ENCODE measurements at regions not wholly inside any gene's neighbourhood (a gene's known extent, or its start where the extent isn't known, plus 50 kb on each side); places are given as distances from the start of the nearest gene placed in this dataset.

DNA sequence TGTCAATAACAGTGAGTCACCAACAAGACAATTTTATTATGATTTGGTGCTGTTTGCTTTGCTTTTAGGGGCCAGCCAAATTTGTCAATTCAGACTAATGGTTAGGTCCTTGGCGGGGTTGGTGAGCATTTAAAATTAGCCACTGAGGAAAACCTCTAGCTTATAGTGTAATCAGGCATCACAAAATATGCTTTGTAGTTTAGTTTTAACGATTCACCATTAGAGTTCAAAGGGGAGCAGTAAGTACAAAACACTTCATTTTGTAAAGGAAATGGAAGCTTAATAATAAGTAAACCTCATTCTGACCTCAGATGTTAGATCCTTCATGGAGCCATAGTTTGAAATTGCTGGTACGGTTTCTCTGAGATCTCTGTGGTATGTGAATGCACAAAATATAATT is 218.4 kb upstream of the GOLIM4 start (continued):
- TF ChIP-seq TEAD4 (CRISPR knock-in tag; IDR thresholded peaks at IDR 0.05) (no peak), GTF2I (CRISPR knock-in tag; conservative IDR thresholded peaks at IDR 0.05) (no peak), RELA (CRISPR knock-in tag; IDR thresholded peaks at IDR 0.05; ENCODE audit: borderline replicate concordance) (no peak), JUN (CRISPR knock-in tag; IDR thresholded peaks at IDR 0.05) (no peak), CREB1 (CRISPR knock-in tag; IDR thresholded peaks at IDR 0.05) (no peak), ZNF671 (CRISPR knock-in tag; IDR thresholded peaks at IDR 0.05) (no peak)
- TF ChIP-seq, protein P1, sequence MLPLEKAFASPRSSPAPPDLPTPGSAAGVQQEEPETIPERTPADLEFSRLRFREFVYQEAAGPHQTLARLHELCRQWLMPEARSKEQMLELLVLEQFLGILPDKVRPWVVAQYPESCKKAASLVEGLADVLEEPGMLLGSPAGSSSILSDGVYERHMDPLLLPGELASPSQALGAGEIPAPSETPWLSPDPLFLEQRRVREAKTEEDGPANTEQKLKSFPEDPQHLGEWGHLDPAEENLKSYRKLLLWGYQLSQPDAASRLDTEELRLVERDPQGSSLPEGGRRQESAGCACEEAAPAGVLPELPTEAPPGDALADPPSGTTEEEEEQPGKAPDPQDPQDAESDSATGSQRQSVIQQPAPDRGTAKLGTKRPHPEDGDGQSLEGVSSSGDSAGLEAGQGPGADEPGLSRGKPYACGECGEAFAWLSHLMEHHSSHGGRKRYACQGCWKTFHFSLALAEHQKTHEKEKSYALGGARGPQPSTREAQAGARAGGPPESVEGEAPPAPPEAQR (CRISPR knock-in tag; IDR thresholded peaks at IDR 0.05) = no peak
- TF ChIP-seq, protein P2, sequence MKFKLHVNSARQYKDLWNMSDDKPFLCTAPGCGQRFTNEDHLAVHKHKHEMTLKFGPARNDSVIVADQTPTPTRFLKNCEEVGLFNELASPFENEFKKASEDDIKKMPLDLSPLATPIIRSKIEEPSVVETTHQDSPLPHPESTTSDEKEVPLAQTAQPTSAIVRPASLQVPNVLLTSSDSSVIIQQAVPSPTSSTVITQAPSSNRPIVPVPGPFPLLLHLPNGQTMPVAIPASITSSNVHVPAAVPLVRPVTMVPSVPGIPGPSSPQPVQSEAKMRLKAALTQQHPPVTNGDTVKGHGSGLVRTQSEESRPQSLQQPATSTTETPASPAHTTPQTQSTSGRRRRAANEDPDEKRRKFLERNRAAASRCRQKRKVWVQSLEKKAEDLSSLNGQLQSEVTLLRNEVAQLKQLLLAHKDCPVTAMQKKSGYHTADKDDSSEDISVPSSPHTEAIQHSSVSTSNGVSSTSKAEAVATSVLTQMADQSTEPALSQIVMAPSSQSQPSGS (CRISPR knock-in tag; IDR thresholded peaks at IDR 0.05; ENCODE audit: borderline replicate concordance, low read depth) = no peak

DNA sequence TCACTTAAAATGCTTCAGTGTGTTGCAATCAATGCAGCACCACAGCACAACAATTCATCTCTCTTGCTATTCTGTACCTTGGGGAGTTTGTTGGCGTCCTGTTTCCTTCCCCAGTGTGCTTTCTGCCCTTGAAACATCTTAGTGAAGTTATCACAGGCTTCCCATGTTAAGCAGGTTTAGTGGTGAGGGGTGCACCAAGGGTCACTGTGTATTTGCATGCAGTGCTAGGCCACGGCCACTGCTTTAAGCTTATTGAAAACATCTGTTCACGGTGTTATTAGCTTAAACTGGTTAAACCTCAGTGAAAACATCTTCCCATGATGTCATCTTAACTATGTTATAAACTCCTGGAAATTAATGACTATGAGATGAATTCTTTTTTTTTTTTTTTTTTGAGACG is 217.3 kb upstream of the GOLIM4 start:
- Mint-ChIP-seq H3K4me3 (no peak overlapping the region), H3K4me1 (no peaks in the 10 kb centered on the region), H3K36me3 (no peaks in the 10 kb centered on the region), H3K27ac (no peak overlapping the region), H3K9me3 (peaks cover 5% of the 10 kb centered on the region), H3K27me3 (ENCODE audit: low read depth) (no peaks in the 10 kb centered on the region)
- DNase-seq (ENCODE audit: low spot score) = no peak
- TF ChIP-seq, protein P3, sequence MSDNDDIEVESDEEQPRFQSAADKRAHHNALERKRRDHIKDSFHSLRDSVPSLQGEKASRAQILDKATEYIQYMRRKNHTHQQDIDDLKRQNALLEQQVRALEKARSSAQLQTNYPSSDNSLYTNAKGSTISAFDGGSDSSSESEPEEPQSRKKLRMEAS (CRISPR knock-in tag; IDR thresholded peaks at IDR 0.05) = no peak
- TF ChIP-seq RORB (CRISPR knock-in tag; IDR thresholded peaks at IDR 0.05) (no peak), NR1H2 (CRISPR knock-in tag; IDR thresholded peaks at IDR 0.05) (no peak), EMX1 (CRISPR knock-in tag; IDR thresholded peaks at IDR 0.05) (no peak), CREB1 (CRISPR knock-in tag; IDR thresholded peaks at IDR 0.05) (no peak), CBFB (CRISPR knock-in tag; IDR thresholded peaks at IDR 0.05; ENCODE audit: low read depth) (no peak), FOXP1 (CRISPR knock-in tag; IDR thresholded peaks at IDR 0.05; ENCODE audit: borderline replicate concordance) (no peak), ZNF138 (CRISPR knock-in tag; conservative IDR thresholded peaks at IDR 0.05) (no peak), GABPB1 (CRISPR knock-in tag; IDR thresholded peaks at IDR 0.05) (no peak), ELF4 (CRISPR knock-in tag; IDR thresholded peaks at IDR 0.05; ENCODE audit: low read depth) (no peak), SMAD4 (CRISPR knock-in tag; IDR thresholded peaks at IDR 0.05) (no peak), RELA (CRISPR knock-in tag; IDR thresholded peaks at IDR 0.05; ENCODE audit: borderline replicate concordance) (no peak), TEAD4 (CRISPR knock-in tag; IDR thresholded peaks at IDR 0.05) (no peak)
- TF ChIP-seq, protein P4, sequence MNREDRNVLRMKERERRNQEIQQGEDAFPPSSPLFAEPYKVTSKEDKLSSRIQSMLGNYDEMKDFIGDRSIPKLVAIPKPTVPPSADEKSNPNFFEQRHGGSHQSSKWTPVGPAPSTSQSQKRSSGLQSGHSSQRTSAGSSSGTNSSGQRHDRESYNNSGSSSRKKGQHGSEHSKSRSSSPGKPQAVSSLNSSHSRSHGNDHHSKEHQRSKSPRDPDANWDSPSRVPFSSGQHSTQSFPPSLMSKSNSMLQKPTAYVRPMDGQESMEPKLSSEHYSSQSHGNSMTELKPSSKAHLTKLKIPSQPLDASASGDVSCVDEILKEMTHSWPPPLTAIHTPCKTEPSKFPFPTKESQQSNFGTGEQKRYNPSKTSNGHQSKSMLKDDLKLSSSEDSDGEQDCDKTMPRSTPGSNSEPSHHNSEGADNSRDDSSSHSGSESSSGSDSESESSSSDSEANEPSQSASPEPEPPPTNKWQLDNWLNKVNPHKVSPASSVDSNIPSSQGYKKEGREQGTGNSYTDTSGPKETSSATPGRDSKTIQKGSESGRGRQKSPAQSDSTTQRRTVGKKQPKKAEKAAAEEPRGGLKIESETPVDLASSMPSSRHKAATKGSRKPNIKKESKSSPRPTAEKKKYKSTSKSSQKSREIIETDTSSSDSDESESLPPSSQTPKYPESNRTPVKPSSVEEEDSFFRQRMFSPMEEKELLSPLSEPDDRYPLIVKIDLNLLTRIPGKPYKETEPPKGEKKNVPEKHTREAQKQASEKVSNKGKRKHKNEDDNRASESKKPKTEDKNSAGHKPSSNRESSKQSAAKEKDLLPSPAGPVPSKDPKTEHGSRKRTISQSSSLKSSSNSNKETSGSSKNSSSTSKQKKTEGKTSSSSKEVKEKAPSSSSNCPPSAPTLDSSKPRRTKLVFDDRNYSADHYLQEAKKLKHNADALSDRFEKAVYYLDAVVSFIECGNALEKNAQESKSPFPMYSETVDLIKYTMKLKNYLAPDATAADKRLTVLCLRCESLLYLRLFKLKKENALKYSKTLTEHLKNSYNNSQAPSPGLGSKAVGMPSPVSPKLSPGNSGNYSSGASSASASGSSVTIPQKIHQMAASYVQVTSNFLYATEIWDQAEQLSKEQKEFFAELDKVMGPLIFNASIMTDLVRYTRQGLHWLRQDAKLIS (CRISPR knock-in tag; IDR thresholded peaks at IDR 0.05; ENCODE audit: borderline replicate concordance) = no peak
- TF ChIP-seq, protein P5, sequence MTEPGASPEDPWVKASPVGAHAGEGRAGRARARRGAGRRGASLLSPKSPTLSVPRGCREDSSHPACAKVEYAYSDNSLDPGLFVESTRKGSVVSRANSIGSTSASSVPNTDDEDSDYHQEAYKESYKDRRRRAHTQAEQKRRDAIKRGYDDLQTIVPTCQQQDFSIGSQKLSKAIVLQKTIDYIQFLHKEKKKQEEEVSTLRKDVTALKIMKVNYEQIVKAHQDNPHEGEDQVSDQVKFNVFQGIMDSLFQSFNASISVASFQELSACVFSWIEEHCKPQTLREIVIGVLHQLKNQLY (CRISPR knock-in tag; IDR thresholded peaks at IDR 0.05) = no peak
- TF ChIP-seq, protein P6, sequence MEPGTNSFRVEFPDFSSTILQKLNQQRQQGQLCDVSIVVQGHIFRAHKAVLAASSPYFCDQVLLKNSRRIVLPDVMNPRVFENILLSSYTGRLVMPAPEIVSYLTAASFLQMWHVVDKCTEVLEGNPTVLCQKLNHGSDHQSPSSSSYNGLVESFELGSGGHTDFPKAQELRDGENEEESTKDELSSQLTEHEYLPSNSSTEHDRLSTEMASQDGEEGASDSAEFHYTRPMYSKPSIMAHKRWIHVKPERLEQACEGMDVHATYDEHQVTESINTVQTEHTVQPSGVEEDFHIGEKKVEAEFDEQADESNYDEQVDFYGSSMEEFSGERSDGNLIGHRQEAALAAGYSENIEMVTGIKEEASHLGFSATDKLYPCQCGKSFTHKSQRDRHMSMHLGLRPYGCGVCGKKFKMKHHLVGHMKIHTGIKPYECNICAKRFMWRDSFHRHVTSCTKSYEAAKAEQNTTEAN (CRISPR knock-in tag; IDR thresholded peaks at IDR 0.05) = no peak
- TF ChIP-seq, protein P7, sequence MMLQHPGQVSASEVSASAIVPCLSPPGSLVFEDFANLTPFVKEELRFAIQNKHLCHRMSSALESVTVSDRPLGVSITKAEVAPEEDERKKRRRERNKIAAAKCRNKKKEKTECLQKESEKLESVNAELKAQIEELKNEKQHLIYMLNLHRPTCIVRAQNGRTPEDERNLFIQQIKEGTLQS (CRISPR knock-in tag; conservative IDR thresholded peaks at IDR 0.05) = no peak
- ChIA-PET POLR2A (no interaction called here), CTCF (interaction anchor here (0.7 kb wide), 1 partner anchor 310 kb away, joined by 3 read pairs; no protein-coding TSS in a partner anchor)
- ATAC-seq = no peak
